ENCODE measurements at regions not wholly inside any gene's neighbourhood (a gene's known extent, or its start where the extent isn't known, plus 50 kb on each side); places are given as distances from the start of the nearest gene placed in this dataset.

- Mint-ChIP-seq H3K27me3 (ENCODE audit: low read depth) (peaks cover 3% of the 10 kb centered on the region), H3K4me3 (ENCODE audit: unreplicated experiment) (no peak overlapping the region), H3K9me3 (ENCODE audit: low read depth) (peaks cover 4% of the 10 kb centered on the region), H3K36me3 (ENCODE audit: low read depth) (no peaks in the 10 kb centered on the region), H3K27ac (ENCODE audit: unreplicated experiment) (no peak overlapping the region), H3K4me1 (ENCODE audit: low read depth) (no peaks in the 10 kb centered on the region)
- DNase-seq (ENCODE audit: low spot score): no peak
- TF ChIP-seq, protein P1, sequence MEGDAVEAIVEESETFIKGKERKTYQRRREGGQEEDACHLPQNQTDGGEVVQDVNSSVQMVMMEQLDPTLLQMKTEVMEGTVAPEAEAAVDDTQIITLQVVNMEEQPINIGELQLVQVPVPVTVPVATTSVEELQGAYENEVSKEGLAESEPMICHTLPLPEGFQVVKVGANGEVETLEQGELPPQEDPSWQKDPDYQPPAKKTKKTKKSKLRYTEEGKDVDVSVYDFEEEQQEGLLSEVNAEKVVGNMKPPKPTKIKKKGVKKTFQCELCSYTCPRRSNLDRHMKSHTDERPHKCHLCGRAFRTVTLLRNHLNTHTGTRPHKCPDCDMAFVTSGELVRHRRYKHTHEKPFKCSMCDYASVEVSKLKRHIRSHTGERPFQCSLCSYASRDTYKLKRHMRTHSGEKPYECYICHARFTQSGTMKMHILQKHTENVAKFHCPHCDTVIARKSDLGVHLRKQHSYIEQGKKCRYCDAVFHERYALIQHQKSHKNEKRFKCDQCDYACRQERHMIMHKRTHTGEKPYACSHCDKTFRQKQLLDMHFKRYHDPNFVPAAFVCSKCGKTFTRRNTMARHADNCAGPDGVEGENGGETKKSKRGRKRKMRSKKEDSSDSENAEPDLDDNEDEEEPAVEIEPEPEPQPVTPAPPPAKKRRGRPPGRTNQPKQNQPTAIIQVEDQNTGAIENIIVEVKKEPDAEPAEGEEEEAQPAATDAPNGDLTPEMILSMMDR (IDR thresholded peaks at IDR 0.05): no peak
These were observed 160.2 kb downstream of the ZPLD1 start for GRCh38 chr3:102595057-102595456.

DNA sequence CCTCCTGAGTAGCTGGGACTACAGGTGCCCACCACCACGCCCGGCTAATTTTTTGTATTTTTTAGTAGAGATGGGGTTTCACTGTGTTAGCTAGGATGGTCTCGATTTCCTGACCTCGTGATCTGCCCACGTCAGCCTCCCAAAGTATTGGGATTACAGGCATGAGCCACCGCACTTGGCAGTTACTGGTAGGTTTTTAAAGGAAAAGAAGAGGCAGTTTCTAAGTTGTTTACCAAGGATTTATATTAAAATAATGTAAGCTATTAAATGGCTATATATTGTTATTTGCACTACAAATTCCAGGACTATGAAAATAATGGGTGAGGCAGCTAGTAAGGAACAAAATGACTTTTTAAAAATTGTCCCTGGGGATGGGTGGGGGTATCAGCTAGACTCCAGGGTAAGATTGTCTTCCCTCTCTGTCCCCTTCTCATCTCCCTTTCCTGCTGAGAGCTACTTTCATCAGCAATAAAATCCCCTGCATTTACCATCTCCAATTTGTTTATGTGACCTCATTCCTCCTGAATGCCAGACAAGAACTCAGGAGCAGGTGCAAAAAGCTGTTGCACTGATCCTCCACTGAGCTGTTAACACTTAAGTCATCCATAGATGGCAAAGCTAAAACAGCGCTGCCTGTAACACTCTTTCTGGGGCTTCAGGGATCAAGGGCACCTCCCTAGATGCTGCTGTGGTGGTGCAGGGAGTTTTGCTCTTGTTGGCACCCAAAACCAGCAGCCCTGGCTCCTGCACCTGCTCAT is 165.2 kb downstream of the ZPLD1 start:
- Mint-ChIP-seq H3K9me3 (ENCODE audit: low read depth) (no peaks in the 10 kb centered on the region), H3K4me3 (ENCODE audit: unreplicated experiment) (no peak overlapping the region), H3K27me3 (ENCODE audit: low read depth) (peaks cover 2% of the 10 kb centered on the region), H3K27ac (ENCODE audit: unreplicated experiment) (no peak overlapping the region), H3K36me3 (ENCODE audit: low read depth) (no peaks in the 10 kb centered on the region), H3K4me1 (ENCODE audit: low read depth) (no peaks in the 10 kb centered on the region)
- no peak for DNase-seq (ENCODE audit: low spot score)
- TF ChIP-seq, protein P1 (IDR thresholded peaks at IDR 0.05): no peak

DNA sequence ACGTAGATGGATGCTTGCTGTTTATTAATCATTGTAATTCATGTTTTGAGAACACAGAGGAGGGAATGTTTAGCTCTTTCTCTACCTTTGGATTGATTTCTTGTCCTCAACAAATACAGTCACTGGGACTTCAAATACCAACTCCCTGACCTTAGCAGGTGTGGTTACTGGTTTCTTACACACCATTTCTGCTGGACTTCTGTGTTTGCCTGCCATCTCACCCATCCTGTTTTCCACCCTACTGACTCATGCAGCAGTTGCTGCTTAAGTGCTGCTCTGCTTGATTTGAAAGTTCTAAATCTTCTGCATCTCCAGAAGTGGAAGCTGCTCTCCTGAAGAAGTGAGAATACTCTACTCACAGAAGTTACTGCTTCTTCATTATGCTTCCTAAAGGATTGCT is 170.3 kb downstream of the ZPLD1 start:
- TF ChIP-seq, protein P1 (IDR thresholded peaks at IDR 0.05): no peak
- H3K27me3 Mint-ChIP-seq (ENCODE audit: low read depth): peaks cover 14% of the 10 kb centered on the region
- H3K9me3 Mint-ChIP-seq (ENCODE audit: low read depth): no peaks in the 10 kb centered on the region
- no peaks in the 10 kb centered on the region for H3K4me1 Mint-ChIP-seq (ENCODE audit: low read depth)
- H3K36me3 Mint-ChIP-seq (ENCODE audit: low read depth): no peaks in the 10 kb centered on the region
- no peak overlapping the region for H3K27ac Mint-ChIP-seq (ENCODE audit: unreplicated experiment)
- no peak overlapping the region for H3K4me3 Mint-ChIP-seq (ENCODE audit: unreplicated experiment)
- no peak for DNase-seq (ENCODE audit: low spot score)

- H3K36me3 Mint-ChIP-seq (ENCODE audit: low read depth): no peaks in the 10 kb centered on the region
- H3K4me3 Mint-ChIP-seq (ENCODE audit: unreplicated experiment): no peak overlapping the region
- DNase-seq (ENCODE audit: low spot score): no peak
- H3K27me3 Mint-ChIP-seq (ENCODE audit: low read depth): peaks cover 16% of the 10 kb centered on the region
- H3K27ac Mint-ChIP-seq (ENCODE audit: unreplicated experiment): no peak overlapping the region
- peaks cover 5% of the 10 kb centered on the region for H3K9me3 Mint-ChIP-seq (ENCODE audit: low read depth)
- TF ChIP-seq, protein P1 (IDR thresholded peaks at IDR 0.05): no peak
- no peaks in the 10 kb centered on the region for H3K4me1 Mint-ChIP-seq (ENCODE audit: low read depth)
These were observed 174.1 kb downstream of the ZPLD1 start for GRCh38 chr3:102608875-102609274.

- Mint-ChIP-seq H3K4me3 (ENCODE audit: unreplicated experiment) (no peak overlapping the region), H3K36me3 (ENCODE audit: low read depth) (no peaks in the 10 kb centered on the region), H3K27me3 (ENCODE audit: low read depth) (peaks cover 4% of the 10 kb centered on the region), H3K9me3 (ENCODE audit: low read depth) (peaks cover 7% of the 10 kb centered on the region), H3K27ac (ENCODE audit: unreplicated experiment) (no peak overlapping the region), H3K4me1 (ENCODE audit: low read depth) (no peaks in the 10 kb centered on the region)
- DNase-seq (ENCODE audit: low spot score): no peak
- TF ChIP-seq, protein P1 (IDR thresholded peaks at IDR 0.05): no peak
These were observed 179.3 kb downstream of the ZPLD1 start for GRCh38 chr3:102614021-102614569.
